ENCODE measurements at regions not wholly inside any gene's neighbourhood (a gene's known extent, or its start where the extent isn't known, plus 50 kb on each side); places are given as distances from the start of the nearest gene placed in this dataset.
"Not testable (repeated sequence)": the region's sequence is repeated elsewhere in the genome, so short reads cannot be mapped to it uniquely, and the experiment has no call there.

- no peak overlapping the region for H3K4me3 ChIP-seq (ENCODE audit: low read depth, low read length)
- no peak for DNase-seq (ENCODE audit: low read depth)
- TF ChIP-seq MYC (IDR thresholded peaks at IDR 0.05; ENCODE audit: low read depth, low read length) (no peak), CTCF (IDR thresholded peaks at IDR 0.05; ENCODE audit: low read depth, low read length) (no peak), POLR2A (IDR thresholded peaks at IDR 0.05; ENCODE audit: extremely low read depth, insufficient read length) (no peak), MAX (IDR thresholded peaks at IDR 0.05; ENCODE audit: low read depth, low read length) (no peak)
These were observed 491.6 kb downstream of the MFSD1 start for GRCh38 chr3:159293493-159293892.

- no peak for TF ChIP-seq MAX (IDR thresholded peaks at IDR 0.05; ENCODE audit: low read depth, low read length)
- TF ChIP-seq MYC (IDR thresholded peaks at IDR 0.05; ENCODE audit: low read depth, low read length) = no peak
- TF ChIP-seq CTCF (IDR thresholded peaks at IDR 0.05; ENCODE audit: low read depth, low read length) = no peak
- TF ChIP-seq POLR2A (IDR thresholded peaks at IDR 0.05; ENCODE audit: extremely low read depth, insufficient read length) = no peak
- DNase-seq (ENCODE audit: low read depth) = no peak
- no peak overlapping the region for H3K4me3 ChIP-seq (ENCODE audit: low read depth, low read length)
These were observed 500.1 kb downstream of the MFSD1 start for GRCh38 chr3:159301961-159302360.

GRCh38 chr3:159305017-159305416 lies 503.2 kb downstream of the MFSD1 start:
- no peak overlapping the region for H3K4me3 ChIP-seq (ENCODE audit: low read depth, low read length)
- TF ChIP-seq CTCF (IDR thresholded peaks at IDR 0.05; ENCODE audit: low read depth, low read length) (no peak), MAX (IDR thresholded peaks at IDR 0.05; ENCODE audit: low read depth, low read length) (no peak), MYC (IDR thresholded peaks at IDR 0.05; ENCODE audit: low read depth, low read length) (no peak)
- no peak for DNase-seq (ENCODE audit: low read depth)

GRCh38 chr3:159316706-159317105 lies 514.9 kb downstream of the MFSD1 start:
- H3K4me3 ChIP-seq (ENCODE audit: low read depth, low read length); DNase-seq (ENCODE audit: low read depth): not testable (repeated sequence)

- TF ChIP-seq MYC (IDR thresholded peaks at IDR 0.05; ENCODE audit: low read depth, low read length) (no peak), POLR2A (IDR thresholded peaks at IDR 0.05; ENCODE audit: extremely low read depth, insufficient read length) (no peak), MAX (IDR thresholded peaks at IDR 0.05; ENCODE audit: low read depth, low read length) (no peak), CTCF (IDR thresholded peaks at IDR 0.05; ENCODE audit: low read depth, low read length) (no peak)
- DNase-seq (ENCODE audit: low read depth) = no peak
- H3K4me3 ChIP-seq (ENCODE audit: low read depth, low read length) = no peak overlapping the region
These were observed 517.3 kb downstream of the MFSD1 start for GRCh38 chr3:159319156-159319555.

GRCh38 chr3:159322322-159322939 lies 520.6 kb downstream of the MFSD1 start:
- peak; percentile 90 for TF ChIP-seq CTCF (IDR thresholded peaks at IDR 0.05; ENCODE audit: low read depth, low read length)
- TF ChIP-seq POLR2A (IDR thresholded peaks at IDR 0.05; ENCODE audit: extremely low read depth, insufficient read length) = no peak
- TF ChIP-seq MYC (IDR thresholded peaks at IDR 0.05; ENCODE audit: low read depth, low read length) = no peak
- TF ChIP-seq MAX (IDR thresholded peaks at IDR 0.05; ENCODE audit: low read depth, low read length) = no peak
- peak; percentile 46 for DNase-seq (ENCODE audit: low read depth)
- H3K4me3 ChIP-seq (ENCODE audit: low read depth, low read length) = no peak overlapping the region

Data from NB4 (cell line).